GM12878 (cell line): ENCODE measurements at regions not wholly inside any gene's neighbourhood (a gene's known extent, or its start where the extent isn't known, plus 50 kb on each side); places are given as distances from the start of the nearest gene placed in this dataset.

ENCODE experiments used
- CHD4 ChIP-seq: fragments of 200-600 bp; sonication (generic); IDR thresholded peaks from 2 replicates; pipeline ENCODE4 v1.6.1; 2016; ENCODE audit warnings: mild to moderate bottlenecking
- CTCF ChIP-seq, 3 experiments: IDR thresholded peaks in 2 of 3; conservative IDR thresholded peaks in 1 of 3; 2 replicates each; pipeline ENCODE4 v1.5.1; 2011; ENCODE audit warnings: low read depth in 3 of 3, low read length in 3 of 3, mild to moderate bottlenecking in 3 of 3, control low read depth in 2 of 3, moderate library complexity in 2 of 3, inconsistent platforms in 1 of 3, mixed read lengths in 1 of 3; ENCODE audit not compliant: control insufficient read depth in 2 of 3, insufficient read depth in 1 of 3; ENCODE audit errors: extremely low read depth in 1 of 3
- E2F4 ChIP-seq: IDR thresholded peaks from 2 replicates; pipeline ENCODE4 v1.6.1; 2012; ENCODE audit warnings: low read depth, low read length, improper control_type of control experiment
- EP300 ChIP-seq, 2 experiments: fragments of 150-350 bp in 1 of 2; IDR thresholded peaks; 2 replicates each; pipeline ENCODE4 v1.6.1; 2011 to 2012; ENCODE audit warnings: low read depth in 2 of 2, low read length in 2 of 2, borderline replicate concordance in 1 of 2, improper control_type of control experiment in 1 of 2, inconsistent platforms in 1 of 2; ENCODE audit not compliant: control insufficient read depth in 1 of 2
- EZH2 ChIP-seq: IDR thresholded peaks from 2 replicates; pipeline ENCODE4 v1.6.1; 2012; ENCODE audit warnings: low read depth, mild to moderate bottlenecking, control low read depth, inconsistent platforms, low read length, borderline replicate concordance; ENCODE audit not compliant: control insufficient read depth
- PBX3 ChIP-seq: IDR thresholded peaks from 2 replicates; pipeline ENCODE4 v1.6.1; 2011; ENCODE audit warnings: mild to moderate bottlenecking, low read depth, low read length, moderate library complexity; ENCODE audit not compliant: insufficient replicate concordance
- POLR2A ChIP-seq: IDR thresholded peaks from 2 replicates; pipeline ENCODE4 v1.6.1; 2011; ENCODE audit warnings: low read depth, mild to moderate bottlenecking, low read length
- POLR2AphosphoS5 ChIP-seq: IDR thresholded peaks from 2 replicates; pipeline ENCODE4 v1.6.1; 2011; ENCODE audit warnings: mild to moderate bottlenecking, low read length, inconsistent platforms
- PRDM15 ChIP-seq: fragments of 450-650 bp; formaldehyde crosslinking; IDR thresholded peaks from 2 replicates; pipeline ENCODE4 v1.4.0; 2020; ENCODE audit warnings: mild to moderate bottlenecking, moderate library complexity
- RBBP5 ChIP-seq: fragments of 200-600 bp; sonication (generic); conservative IDR thresholded peaks from 2 replicates; pipeline ENCODE4 v1.6.1; 2016
- RELA ChIP-seq: fragments of 450-650 bp; IDR thresholded peaks from 2 replicates; pipeline ENCODE4 v1.8.0; 2014; ENCODE audit warnings: borderline replicate concordance; ENCODE audit not compliant: partially characterized antibody
- TAF1 ChIP-seq: IDR thresholded peaks from 2 replicates; pipeline ENCODE4 v1.6.1; 2011; ENCODE audit warnings: mild to moderate bottlenecking, low read depth, low read length, borderline replicate concordance

- TF ChIP-seq RBBP5: no peak
- no peak for TF ChIP-seq EZH2
- no peak for TF ChIP-seq CTCF (IDR thresholded peaks at IDR 0.05 in 2 of 3, conservative IDR thresholded peaks at IDR 0.05 in 1 of 3; ENCODE audit: control insufficient read depth in 2 of 3, extremely low read depth in 1 of 3, insufficient read depth in 1 of 3, low read depth in 3 of 3, low read length in 3 of 3)
- no peak for TF ChIP-seq POLR2A
- TF ChIP-seq RELA: no peak
- TF ChIP-seq PRDM15 (CRISPR knock-in tag): no peak
- no peak for TF ChIP-seq EP300 (IDR thresholded peaks at IDR 0.05; ENCODE audit: borderline replicate concordance in 1 of 2, control insufficient read depth in 1 of 2, low read depth in 2 of 2, low read length in 2 of 2)
- TF ChIP-seq PBX3: no peak
- no peak for TF ChIP-seq E2F4
- TF ChIP-seq TAF1: no peak
- TF ChIP-seq POLR2AphosphoS5: no peak
- TF ChIP-seq CHD4: no peak
These were observed 147.8 kb upstream of the KLF3 start for GRCh38 chr4:38516190-38516589.
